Smooth muscle cell (in vitro differentiated cells): ENCODE measurements at regions not wholly inside any gene's neighbourhood (a gene's known extent, or its start where the extent isn't known, plus 50 kb on each side); places are given as distances from the start of the nearest gene placed in this dataset.

ENCODE experiments used
- DNase-seq: peaks from one replicate; lab custom pipeline; 2025; ENCODE audit not compliant: unreplicated experiment; lab: John Stamatoyannopoulos, UW
- H2AFZ ChIP-seq: fragments of 200-600 bp; sonication (generic); 2 replicates; pipeline ENCODE4 v1.6.0; 2016; ENCODE audit warnings: antibody characterized with exemption, low read depth, mild to moderate bottlenecking
- H3F3A ChIP-seq: fragments of 200-600 bp; sonication (generic); 2 replicates; pipeline ENCODE4 v1.6.0; 2017; ENCODE audit warnings: antibody characterized with exemption, low read depth
- H3K27ac ChIP-seq: fragments of 200-600 bp; sonication (generic); 2 replicates; pipeline ENCODE4 v1.5.1; 2016; ENCODE audit warnings: low read depth, mild to moderate bottlenecking
- H3K27me3 ChIP-seq: fragments of 200-600 bp; sonication (generic); 2 replicates; pipeline ENCODE4 v1.6.1; 2016; ENCODE audit warnings: low read depth, mild to moderate bottlenecking
- H3K36me3 ChIP-seq: fragments of 200-600 bp; sonication (generic); 2 replicates; pipeline ENCODE4 v1.5.1; 2016; ENCODE audit warnings: low read depth
- H3K4me1 ChIP-seq: fragments of 200-600 bp; sonication (generic); 2 replicates; pipeline ENCODE4 v1.5.1; 2016; ENCODE audit warnings: low read depth
- H3K4me2 ChIP-seq: fragments of 200-600 bp; sonication (generic); 2 replicates; pipeline ENCODE4 v1.6.0; 2016; ENCODE audit warnings: mild to moderate bottlenecking
- H3K4me3 ChIP-seq: fragments of 200-600 bp; sonication (generic); 2 replicates; pipeline ENCODE4 v1.5.1; 2016; ENCODE audit warnings: mild to moderate bottlenecking
- H3K79me2 ChIP-seq: fragments of 200-600 bp; sonication (generic); 2 replicates; pipeline ENCODE4 v1.6.0; 2016; ENCODE audit warnings: low read depth, mild to moderate bottlenecking
- H3K9ac ChIP-seq: fragments of 200-600 bp; sonication (generic); 2 replicates; pipeline ENCODE4 v1.6.0; 2016; ENCODE audit warnings: low read depth
- H3K9me3 ChIP-seq: fragments of 200-600 bp; sonication (generic); replicated peaks from 2 replicates; pipeline ENCODE4 v1.5.1; 2016; ENCODE audit warnings: low read depth
- H4K20me1 ChIP-seq: fragments of 200-600 bp; sonication (generic); 2 replicates; pipeline ENCODE4 v1.6.0; 2016; ENCODE audit warnings: low read depth
- CTCF ChIP-seq: fragments of 200-600 bp; sonication (generic); IDR thresholded peaks from 2 replicates; pipeline ENCODE4 v1.5.1; 2017; ENCODE audit warnings: borderline replicate concordance, mild to moderate bottlenecking, antibody characterized with exemption; ENCODE audit not compliant: insufficient read depth, poor library complexity, severe bottlenecking
- WGBS: methylation state at CpG from one replicate; pipeline ENCODE4 v1.1.7; 2016; ENCODE audit warnings: low lambda C conversion rate; 5-methylcytosine and 5-hydroxymethylcytosine counted together

GRCh38 chr16:7093511-7093910 lies 239.1 kb upstream of the RBFOX1 start:
- Histone ChIP-seq H4K20me1 (no peaks in the 10 kb centered on the region), H3K27ac (no peak overlapping the region), H3K36me3 (no peaks in the 10 kb centered on the region), H3K4me2 (no peak overlapping the region), H3K27me3 (peaks cover 5% of the 10 kb centered on the region), H3K9ac (no peak overlapping the region), H2AFZ (no peak overlapping the region), H3F3A (no peaks in the 10 kb centered on the region), H3K4me3 (no peak overlapping the region), H3K79me2 (no peaks in the 10 kb centered on the region), H3K9me3 (no peaks in the 10 kb centered on the region), H3K4me1 (peaks cover 32% of the 10 kb centered on the region)
- TF ChIP-seq CTCF, result no peak
- DNase-seq, result no peak
- WGBS, result 96% methylated on average over 4 of the region's 4 CpGs

- Histone ChIP-seq H4K20me1 (no peaks in the 10 kb centered on the region), H3K27ac (no peak overlapping the region), H3K9me3 (no peaks in the 10 kb centered on the region), H3K9ac (no peak overlapping the region), H3K4me3 (no peak overlapping the region), H3K4me2 (no peak overlapping the region), H2AFZ (no peak overlapping the region), H3K79me2 (no peaks in the 10 kb centered on the region), H3K27me3 (peaks cover 32% of the 10 kb centered on the region), H3F3A (no peaks in the 10 kb centered on the region), H3K4me1 (peaks cover 32% of the 10 kb centered on the region), H3K36me3 (no peaks in the 10 kb centered on the region)
- DNase-seq, result no peak
- WGBS, result 39% methylated on average over 9 of the region's 9 CpGs
- no peak for TF ChIP-seq CTCF
Observed at GRCh38 chr16:7090628-7091115, 242.0 kb upstream of the RBFOX1 start.

GRCh38 chr16:7089751-7090150 lies 242.9 kb upstream of the RBFOX1 start:
- no peaks in the 10 kb centered on the region for H4K20me1 ChIP-seq
- peaks cover 32% of the 10 kb centered on the region for H3K4me1 ChIP-seq
- no peak overlapping the region for H3K9ac ChIP-seq
- no peak for DNase-seq
- peaks cover 42% of the 10 kb centered on the region for H3K27me3 ChIP-seq
- no peak overlapping the region for H2AFZ ChIP-seq
- no peak for TF ChIP-seq CTCF
- no peaks in the 10 kb centered on the region for H3K36me3 ChIP-seq
- no peaks in the 10 kb centered on the region for H3K9me3 ChIP-seq
- H3F3A ChIP-seq, result no peaks in the 10 kb centered on the region
- no peak overlapping the region for H3K4me2 ChIP-seq
- no peak overlapping the region for H3K27ac ChIP-seq
- no peaks in the 10 kb centered on the region for H3K79me2 ChIP-seq
- no peak overlapping the region for H3K4me3 ChIP-seq

GRCh38 chr16:7088711-7089110 lies 243.9 kb upstream of the RBFOX1 start:
- Histone ChIP-seq H3K9me3 (no peaks in the 10 kb centered on the region), H4K20me1 (no peaks in the 10 kb centered on the region), H3K4me3 (no peak overlapping the region), H3K36me3 (no peaks in the 10 kb centered on the region), H3K4me2 (no peak overlapping the region), H3K79me2 (no peaks in the 10 kb centered on the region), H3K27ac (no peak overlapping the region), H3F3A (no peaks in the 10 kb centered on the region), H3K4me1 (peaks cover 32% of the 10 kb centered on the region), H3K27me3 (peaks cover 43% of the 10 kb centered on the region), H2AFZ (no peak overlapping the region), H3K9ac (no peak overlapping the region)
- no peak for TF ChIP-seq CTCF
- DNase-seq, result no peak
- WGBS, result 65% methylated on average over 5 of the region's 5 CpGs
